ENCODE measurements at regions not wholly inside any gene's neighbourhood (a gene's known extent, or its start where the extent isn't known, plus 50 kb on each side); places are given as distances from the start of the nearest gene placed in this dataset.

DNA sequence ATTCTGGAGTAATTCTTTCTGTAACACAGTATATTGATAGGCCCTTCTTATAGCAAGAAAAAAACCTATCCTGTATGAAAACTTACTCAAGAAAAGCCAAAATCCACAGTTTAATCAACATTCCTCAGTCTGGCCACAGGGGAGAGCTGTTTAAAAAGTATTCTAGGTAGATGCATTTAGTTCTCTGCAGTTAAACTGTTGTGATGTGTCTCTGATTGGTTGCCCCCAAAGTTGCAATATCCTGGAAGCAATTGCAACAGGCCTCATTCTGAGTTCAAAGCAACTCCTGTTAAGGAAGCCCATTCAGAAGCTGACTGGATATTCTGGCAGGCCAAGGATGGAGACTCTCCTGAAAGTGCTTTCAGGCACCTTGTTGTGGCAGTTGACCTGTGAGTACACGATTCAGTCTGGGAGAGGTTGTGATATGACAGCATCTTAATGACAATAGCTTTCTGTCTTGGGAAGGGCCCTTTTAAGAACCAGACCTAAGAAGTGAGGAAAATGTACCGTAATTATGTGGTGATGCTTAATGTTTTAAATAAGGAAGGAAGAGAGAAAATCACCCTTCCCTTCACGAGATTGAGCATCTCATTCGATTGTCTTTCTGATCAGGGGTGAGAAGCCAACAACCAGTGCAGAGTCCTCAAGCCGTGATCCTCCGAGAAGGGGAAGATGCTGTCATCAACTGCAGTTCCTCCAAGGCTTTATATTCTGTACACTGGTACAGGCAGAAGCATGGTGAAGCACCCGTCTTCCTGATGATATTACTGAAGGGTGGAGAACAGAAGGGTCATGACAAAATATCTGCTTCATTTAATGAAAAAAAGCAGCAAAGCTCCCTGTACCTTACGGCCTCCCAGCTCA, 420.7 kb downstream of the DAD1 start:
- Histone ChIP-seq H3K36me3 (ENCODE audit: control insufficient read depth, insufficient read depth, low read length) (no peaks in the 10 kb centered on the region), H3K4me3 (ENCODE audit: low read depth, low read length) (no peak overlapping the region), H3K9ac (ENCODE audit: low read length) (no peak overlapping the region)

DNA sequence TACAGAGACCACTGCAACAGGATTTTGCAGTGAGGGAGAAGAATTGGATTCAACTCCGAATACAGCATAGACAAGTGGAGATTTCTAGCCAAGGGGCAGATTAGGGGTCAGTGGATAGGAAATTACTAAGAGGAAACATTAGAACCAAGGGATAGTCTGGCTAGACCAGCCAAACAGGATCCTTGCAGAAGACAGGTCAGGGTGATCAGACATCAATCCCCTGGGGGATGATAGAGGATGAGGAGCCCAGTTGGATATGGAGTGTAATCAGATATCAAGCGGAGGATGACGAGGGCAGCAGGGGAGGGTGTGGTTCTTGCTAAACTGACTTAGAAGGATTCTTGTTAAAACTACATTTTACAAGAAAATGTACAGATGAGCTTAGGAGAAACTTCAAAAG, 424.4 kb downstream of the DAD1 start:
- Histone ChIP-seq H3K9ac (ENCODE audit: low read length) (no peak overlapping the region), H3K36me3 (ENCODE audit: control insufficient read depth, insufficient read depth, low read length) (no peaks in the 10 kb centered on the region), H3K4me3 (ENCODE audit: low read depth, low read length) (no peak overlapping the region), H3K27me3 (ENCODE audit: control insufficient read depth, insufficient read depth, low read length) (no peaks in the 10 kb centered on the region), H3K4me1 (ENCODE audit: control insufficient read depth, insufficient read depth, low read length) (peaks cover 6% of the 10 kb centered on the region), H3K27ac (ENCODE audit: low read depth, low read length) (no peak overlapping the region), H3K9me3 (ENCODE audit: control insufficient read depth, insufficient read depth, low read depth, low read length) (no peaks in the 10 kb centered on the region)

More for the DNA sequence above, 420.7 kb downstream of the DAD1 start:
- Histone ChIP-seq H3K27me3 (ENCODE audit: control insufficient read depth, insufficient read depth, low read length) (no peaks in the 10 kb centered on the region), H3K27ac (ENCODE audit: low read depth, low read length) (no peak overlapping the region), H3K9me3 (ENCODE audit: control insufficient read depth, insufficient read depth, low read depth, low read length) (no peaks in the 10 kb centered on the region), H3K4me1 (ENCODE audit: control insufficient read depth, insufficient read depth, low read length) (peaks cover 16% of the 10 kb centered on the region)

DNA sequence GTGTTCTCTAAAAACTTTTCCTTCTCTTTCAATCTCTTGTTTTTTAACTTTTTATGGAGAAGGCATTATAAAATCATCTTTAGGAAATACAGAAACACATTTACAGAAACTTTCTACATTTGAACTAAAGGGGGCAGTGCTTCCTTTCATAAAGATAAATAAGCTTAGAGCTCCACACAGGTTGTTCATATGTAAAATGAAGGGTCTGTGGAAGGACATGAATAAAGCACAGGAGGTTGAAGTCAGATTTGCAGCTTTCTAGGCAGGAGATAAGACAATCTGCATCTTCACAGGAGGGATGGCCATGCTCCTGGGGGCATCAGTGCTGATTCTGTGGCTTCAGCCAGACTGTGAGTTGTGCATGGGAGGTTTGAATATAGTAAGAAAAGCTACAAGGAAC, 426.0 kb downstream of the DAD1 start:
- Histone ChIP-seq H3K9me3 (ENCODE audit: control insufficient read depth, insufficient read depth, low read depth, low read length) (no peaks in the 10 kb centered on the region), H3K27ac (ENCODE audit: low read depth, low read length) (no peak overlapping the region), H3K36me3 (ENCODE audit: control insufficient read depth, insufficient read depth, low read length) (no peaks in the 10 kb centered on the region), H3K27me3 (ENCODE audit: control insufficient read depth, insufficient read depth, low read length) (no peaks in the 10 kb centered on the region), H3K4me3 (ENCODE audit: low read depth, low read length) (no peak overlapping the region), H3K4me1 (ENCODE audit: control insufficient read depth, insufficient read depth, low read length) (peaks cover 3% of the 10 kb centered on the region), H3K9ac (ENCODE audit: low read length) (no peak overlapping the region)

DNA sequence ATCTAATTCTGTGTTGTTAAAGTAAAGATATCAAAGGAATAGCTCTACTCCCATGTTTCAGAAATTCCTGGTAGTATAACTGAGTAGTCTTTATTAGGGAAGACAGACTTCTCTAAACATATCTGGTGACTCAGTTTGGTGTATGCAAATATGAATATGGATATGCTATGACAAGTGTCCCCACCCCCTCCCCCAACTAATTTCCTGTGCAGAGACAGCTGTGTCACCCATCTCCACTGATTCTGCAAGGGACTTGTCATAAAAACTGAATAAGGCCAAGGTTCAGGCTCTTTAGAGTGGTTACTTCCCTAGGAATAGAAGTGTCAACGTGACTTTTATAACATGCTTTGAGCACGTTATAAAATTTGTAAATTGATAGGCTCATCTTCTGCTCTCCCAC, 429.1 kb downstream of the DAD1 start:
- Histone ChIP-seq H3K4me1 (ENCODE audit: control insufficient read depth, insufficient read depth, low read length) (peaks cover 3% of the 10 kb centered on the region; the same call in 1 of the 2 replicates), H3K27ac (ENCODE audit: low read depth, low read length) (no peak overlapping the region), H3K27me3 (ENCODE audit: control insufficient read depth, insufficient read depth, low read length) (no peaks in the 10 kb centered on the region), H3K9ac (ENCODE audit: low read length) (no peak overlapping the region), H3K9me3 (ENCODE audit: control insufficient read depth, insufficient read depth, low read depth, low read length) (no peaks in the 10 kb centered on the region), H3K4me3 (ENCODE audit: low read depth, low read length) (no peak overlapping the region), H3K36me3 (ENCODE audit: control insufficient read depth, insufficient read depth, low read length) (no peaks in the 10 kb centered on the region)

DNA sequence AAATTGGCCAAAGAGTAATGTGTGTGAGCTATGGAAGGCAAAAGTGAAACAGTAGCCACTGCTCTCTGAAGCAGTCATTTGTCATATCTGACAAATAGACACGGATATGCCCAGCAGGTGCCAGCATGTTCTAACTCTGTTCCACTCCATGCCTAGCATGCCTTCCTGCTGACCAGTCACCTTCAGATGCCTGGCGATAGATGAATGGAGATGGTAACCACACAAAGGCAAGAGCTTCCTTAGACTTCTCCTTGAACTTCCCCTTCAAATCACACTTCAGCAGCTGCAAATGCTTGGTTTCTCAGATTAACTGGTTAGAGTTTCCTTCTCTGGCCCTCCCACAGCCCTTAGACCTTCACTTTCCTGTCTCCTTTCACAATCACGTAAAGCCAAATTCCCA, 429.9 kb downstream of the DAD1 start:
- peaks cover 3% of the 10 kb centered on the region; the same call in 1 of the 2 replicates for H3K4me1 ChIP-seq (ENCODE audit: control insufficient read depth, insufficient read depth, low read length)
- H3K27ac ChIP-seq (ENCODE audit: low read depth, low read length), result no peak overlapping the region
- no peak overlapping the region for H3K9ac ChIP-seq (ENCODE audit: low read length)
- no peaks in the 10 kb centered on the region for H3K9me3 ChIP-seq (ENCODE audit: control insufficient read depth, insufficient read depth, low read depth, low read length)
- H3K27me3 ChIP-seq (ENCODE audit: control insufficient read depth, insufficient read depth, low read length), result no peaks in the 10 kb centered on the region
- no peaks in the 10 kb centered on the region for H3K36me3 ChIP-seq (ENCODE audit: control insufficient read depth, insufficient read depth, low read length)
- no peak overlapping the region for H3K4me3 ChIP-seq (ENCODE audit: low read depth, low read length)

DNA sequence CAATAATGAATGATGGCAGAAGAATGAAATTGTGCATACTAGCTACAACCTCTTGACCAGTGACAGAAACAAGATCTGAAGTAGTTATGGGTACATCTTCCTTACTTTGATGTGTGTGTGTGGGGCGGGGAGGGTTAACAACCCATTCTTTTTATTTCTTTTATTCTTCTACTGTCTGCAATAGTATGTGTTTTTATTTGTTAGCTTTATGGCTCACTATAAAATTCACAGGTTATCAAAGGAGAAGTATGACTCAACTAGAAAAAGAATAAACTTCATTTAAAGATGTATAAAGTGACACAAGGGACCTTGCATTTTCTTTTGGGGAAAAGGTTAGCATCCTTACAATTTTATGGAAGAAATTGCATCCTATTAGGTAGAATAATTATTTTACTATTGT, 430.5 kb downstream of the DAD1 start:
- H3K4me3 ChIP-seq (ENCODE audit: low read depth, low read length), result no peak overlapping the region

DNA sequence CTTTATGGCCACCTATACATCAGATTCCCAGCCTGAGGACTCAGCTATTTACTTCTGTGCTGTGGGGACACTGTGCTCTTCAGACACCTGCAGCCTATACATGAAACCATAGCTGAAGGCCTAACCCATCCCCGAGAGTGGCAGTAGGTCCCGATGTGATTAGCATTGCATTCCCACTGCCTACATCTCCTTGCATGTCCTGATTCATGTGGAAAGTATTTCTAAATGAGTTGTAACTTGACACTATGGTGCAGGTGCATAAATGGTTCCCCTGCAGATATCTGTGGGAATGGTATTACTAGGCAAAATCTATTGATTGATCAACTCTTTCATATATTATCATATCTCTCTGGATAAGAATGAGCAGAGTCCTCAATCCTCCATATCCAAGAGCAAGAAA, 433.5 kb downstream of the DAD1 start:
- no peak overlapping the region for H3K4me3 ChIP-seq (ENCODE audit: low read depth, low read length)
- H3K4me1 ChIP-seq (ENCODE audit: control insufficient read depth, insufficient read depth, low read length), result no peaks in the 10 kb centered on the region
- H3K36me3 ChIP-seq (ENCODE audit: control insufficient read depth, insufficient read depth, low read length), result no peaks in the 10 kb centered on the region
- H3K9me3 ChIP-seq (ENCODE audit: control insufficient read depth, insufficient read depth, low read depth, low read length), result peaks cover 18% of the 10 kb centered on the region
- H3K27ac ChIP-seq (ENCODE audit: low read depth, low read length), result no peak overlapping the region
- H3K27me3 ChIP-seq (ENCODE audit: control insufficient read depth, insufficient read depth, low read length), result no peaks in the 10 kb centered on the region
- no peak overlapping the region for H3K9ac ChIP-seq (ENCODE audit: low read length)

More for the DNA sequence above, 430.5 kb downstream of the DAD1 start:
- Histone ChIP-seq H3K27ac (ENCODE audit: low read depth, low read length) (no peak overlapping the region), H3K36me3 (ENCODE audit: control insufficient read depth, insufficient read depth, low read length) (no peaks in the 10 kb centered on the region), H3K9me3 (ENCODE audit: control insufficient read depth, insufficient read depth, low read depth, low read length) (no peaks in the 10 kb centered on the region), H3K9ac (ENCODE audit: low read length) (no peak overlapping the region), H3K27me3 (ENCODE audit: control insufficient read depth, insufficient read depth, low read length) (no peaks in the 10 kb centered on the region), H3K4me1 (ENCODE audit: control insufficient read depth, insufficient read depth, low read length) (peaks cover 3% of the 10 kb centered on the region; the same call in 1 of the 2 replicates)

DNA sequence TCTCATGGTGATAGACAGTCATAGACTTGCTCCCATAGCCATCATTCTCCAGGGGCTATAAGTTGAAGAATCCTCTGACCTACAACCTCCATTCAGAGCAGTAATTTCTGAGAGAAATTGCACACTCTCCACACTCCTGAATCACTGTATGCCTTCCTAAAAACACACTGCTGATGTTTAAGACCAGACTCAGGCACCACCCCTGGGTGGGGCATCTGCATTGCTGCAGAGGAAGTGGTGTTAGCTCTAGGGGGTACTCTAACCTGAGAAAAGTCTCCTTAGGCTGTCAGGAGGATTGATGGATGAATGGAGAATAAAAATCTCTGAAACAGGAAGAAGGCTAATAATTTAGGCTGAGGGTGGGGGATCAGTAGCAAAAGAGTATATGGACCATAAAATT, 436.1 kb downstream of the DAD1 start:
- H3K4me1 ChIP-seq (ENCODE audit: control insufficient read depth, insufficient read depth, low read length), result no peaks in the 10 kb centered on the region
- peaks cover 18% of the 10 kb centered on the region for H3K9me3 ChIP-seq (ENCODE audit: control insufficient read depth, insufficient read depth, low read depth, low read length)
- H3K27ac ChIP-seq (ENCODE audit: low read depth, low read length), result no peak overlapping the region
- H3K4me3 ChIP-seq (ENCODE audit: low read depth, low read length), result no peak overlapping the region
- H3K9ac ChIP-seq (ENCODE audit: low read length), result no peak overlapping the region
- H3K27me3 ChIP-seq (ENCODE audit: control insufficient read depth, insufficient read depth, low read length), result no peaks in the 10 kb centered on the region; the same call in 1 of the 2 replicates
- no peaks in the 10 kb centered on the region for H3K36me3 ChIP-seq (ENCODE audit: control insufficient read depth, insufficient read depth, low read length)

DNA sequence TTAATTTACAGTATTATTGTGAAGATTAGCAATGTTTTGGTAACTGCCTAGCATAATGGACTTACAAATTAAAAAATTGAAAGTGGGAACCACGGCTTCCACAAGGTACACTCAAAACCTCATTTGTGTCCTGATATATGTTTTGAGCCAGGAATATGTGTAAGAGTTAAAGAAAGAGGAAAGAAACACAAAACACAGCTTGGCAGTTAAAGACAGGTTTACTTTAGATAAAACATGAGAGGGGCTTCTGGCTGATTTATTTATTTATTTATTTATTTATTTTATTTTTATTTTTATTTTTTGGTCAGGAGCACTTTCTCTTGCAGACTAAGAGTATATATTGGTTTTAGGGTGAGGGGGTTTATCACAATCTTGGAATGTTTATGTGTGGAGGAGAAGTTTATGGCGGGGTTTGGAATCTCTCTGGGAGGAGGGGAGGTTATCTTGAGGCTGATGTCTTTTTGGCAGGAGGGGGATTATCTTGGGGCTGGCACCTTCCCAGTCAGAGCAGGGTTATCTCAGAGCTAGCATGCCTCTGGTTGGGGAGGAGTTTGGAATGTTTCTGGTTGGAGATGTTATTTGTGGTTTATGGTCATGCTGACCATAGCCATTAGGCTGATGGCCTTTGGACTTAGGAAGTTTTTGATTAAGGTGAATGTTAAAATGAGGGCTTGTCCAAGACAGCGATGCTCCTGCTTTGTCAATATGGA, 436.7 kb downstream of the DAD1 start:
- Histone ChIP-seq H3K9me3 (ENCODE audit: control insufficient read depth, insufficient read depth, low read depth, low read length) (peaks cover 18% of the 10 kb centered on the region), H3K27ac (ENCODE audit: low read depth, low read length) (no peak overlapping the region), H3K27me3 (ENCODE audit: control insufficient read depth, insufficient read depth, low read length) (no peaks in the 10 kb centered on the region; the same call in 1 of the 2 replicates), H3K4me1 (ENCODE audit: control insufficient read depth, insufficient read depth, low read length) (no peaks in the 10 kb centered on the region), H3K4me3 (ENCODE audit: low read depth, low read length) (no peak overlapping the region), H3K36me3 (ENCODE audit: control insufficient read depth, insufficient read depth, low read length) (no peaks in the 10 kb centered on the region), H3K9ac (ENCODE audit: low read length) (no peak overlapping the region)

DNA sequence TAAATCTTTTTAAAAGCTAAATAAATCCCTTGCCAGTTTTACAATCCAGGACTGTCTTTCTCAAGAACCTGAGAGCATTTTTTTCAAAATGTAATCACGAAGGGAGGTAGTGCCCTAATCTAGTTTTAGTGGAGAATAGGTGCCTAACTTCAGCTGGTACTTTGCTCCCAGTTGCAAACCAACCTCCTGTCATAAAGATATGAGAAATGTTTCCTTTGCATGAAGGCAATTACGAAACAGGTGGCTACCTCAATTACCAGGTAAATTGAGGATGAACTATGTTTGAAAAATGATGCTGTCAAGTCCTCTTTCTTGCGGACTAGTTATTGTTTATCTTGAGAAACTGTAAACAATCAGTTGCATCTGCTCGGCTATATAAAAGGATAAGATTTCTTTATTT, 437.9 kb downstream of the DAD1 start:
- Histone ChIP-seq H3K4me3 (ENCODE audit: low read depth, low read length) (no peak overlapping the region), H3K4me1 (ENCODE audit: control insufficient read depth, insufficient read depth, low read length) (no peaks in the 10 kb centered on the region), H3K27ac (ENCODE audit: low read depth, low read length) (no peak overlapping the region), H3K36me3 (ENCODE audit: control insufficient read depth, insufficient read depth, low read length) (no peaks in the 10 kb centered on the region), H3K27me3 (ENCODE audit: control insufficient read depth, insufficient read depth, low read length) (no peaks in the 10 kb centered on the region; the same call in 1 of the 2 replicates), H3K9me3 (ENCODE audit: control insufficient read depth, insufficient read depth, low read depth, low read length) (peaks cover 18% of the 10 kb centered on the region), H3K9ac (ENCODE audit: low read length) (no peak overlapping the region)

DNA sequence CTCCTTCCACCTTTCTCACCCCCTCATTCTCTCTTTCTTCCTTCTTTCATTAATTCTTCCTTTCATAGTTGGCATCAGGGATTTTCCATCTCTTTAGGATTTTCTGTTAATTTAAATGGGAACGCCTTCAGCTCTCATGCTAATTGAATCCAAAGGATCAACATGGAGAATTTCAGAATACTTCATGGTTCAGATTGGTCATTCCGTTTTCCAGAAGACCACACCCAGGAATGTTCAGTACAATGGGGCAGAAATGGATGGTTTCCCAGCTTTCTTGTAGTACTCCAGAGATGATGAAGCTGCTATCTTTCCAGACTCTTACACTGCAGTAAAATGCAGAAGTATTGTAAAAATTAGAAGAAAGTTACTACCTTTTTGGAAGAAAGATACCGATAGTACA, 440.0 kb downstream of the DAD1 start:
- H3K4me1 ChIP-seq (ENCODE audit: control insufficient read depth, insufficient read depth, low read length), result no peaks in the 10 kb centered on the region
- no peak overlapping the region for H3K27ac ChIP-seq (ENCODE audit: low read depth, low read length)
- peaks cover 18% of the 10 kb centered on the region for H3K9me3 ChIP-seq (ENCODE audit: control insufficient read depth, insufficient read depth, low read depth, low read length)
- H3K9ac ChIP-seq (ENCODE audit: low read length), result no peak overlapping the region
- H3K4me3 ChIP-seq (ENCODE audit: low read depth, low read length), result no peak overlapping the region
- no peaks in the 10 kb centered on the region; the same call in 1 of the 2 replicates for H3K27me3 ChIP-seq (ENCODE audit: control insufficient read depth, insufficient read depth, low read length)
- H3K36me3 ChIP-seq (ENCODE audit: control insufficient read depth, insufficient read depth, low read length), result no peaks in the 10 kb centered on the region

All from HUES6 (cell line).